ENCODE measurements at regions not wholly inside any gene's neighbourhood (a gene's known extent, or its start where the extent isn't known, plus 50 kb on each side); places are given as distances from the start of the nearest gene placed in this dataset.

DNA sequence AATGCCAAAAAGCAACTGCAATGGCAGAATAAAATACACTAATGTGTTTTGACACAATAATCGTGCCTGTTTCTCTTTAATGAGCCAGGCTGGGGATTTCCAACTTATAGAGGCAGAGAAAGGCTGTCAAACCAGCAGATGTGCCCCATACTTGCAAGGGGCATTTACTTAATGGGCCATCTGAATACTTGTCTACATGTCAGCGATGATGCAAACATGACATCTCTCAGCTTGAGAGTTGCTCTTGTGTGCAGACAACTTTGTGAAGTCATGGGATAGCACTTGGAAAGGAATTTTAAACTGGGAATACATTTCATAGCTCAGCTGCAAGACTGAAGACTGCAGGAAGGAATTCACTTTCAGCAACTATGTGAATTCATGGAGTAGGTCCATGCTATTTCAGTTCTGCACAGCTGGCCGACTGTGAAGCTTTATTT lies 127.4 kb upstream of the ADAMTS9 start:
- Histone ChIP-seq H3K9ac (ENCODE audit: low read depth in 1 of 2, low read length in 2 of 2) (no peak overlapping the region), H3K9me3 (ENCODE audit: control insufficient read depth in 2 of 2, low read length in 2 of 2) (no peaks in the 10 kb centered on the region), H3K27ac (ENCODE audit: low read depth in 2 of 2, low read length in 2 of 2) (no peak overlapping the region), H3K36me3 (ENCODE audit: control insufficient read depth in 2 of 2, insufficient read depth in 2 of 2, low read length in 2 of 2) (no peaks in the 10 kb centered on the region), H3K27me3 (ENCODE audit: control insufficient read depth in 2 of 2, insufficient read depth in 2 of 2, low read length in 2 of 2) (no peaks in the 10 kb centered on the region), H3K4me1 (ENCODE audit: control insufficient read depth in 2 of 2, insufficient read depth in 2 of 2, low read length in 2 of 2) (peaks cover 0 to 5% of the 10 kb centered on the region in 2 donors), H3K4me3 (ENCODE audit: low read length in 2 of 2) (no peak overlapping the region)

DNA sequence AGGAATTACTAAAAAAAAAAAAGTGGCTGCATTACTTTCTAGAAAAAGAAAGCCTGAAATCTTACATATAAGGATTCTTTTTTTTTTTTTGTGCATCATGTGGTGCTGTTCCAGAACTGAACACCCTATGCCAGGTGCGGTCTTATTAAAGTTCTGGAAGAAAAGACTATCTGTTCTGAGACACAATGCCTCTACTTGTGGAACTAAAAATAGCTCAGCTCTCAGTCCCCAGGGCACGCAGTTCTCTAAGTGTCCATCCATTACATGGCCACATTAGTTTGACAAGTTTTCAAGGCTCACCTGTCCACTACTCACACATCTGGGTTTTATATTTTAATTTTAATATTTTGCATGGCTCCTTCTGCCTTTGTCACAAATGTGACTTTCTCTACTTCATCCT lies 126.6 kb upstream of the ADAMTS9 start:
- Histone ChIP-seq H3K36me3 (ENCODE audit: control insufficient read depth in 2 of 2, insufficient read depth in 2 of 2, low read length in 2 of 2) (no peaks in the 10 kb centered on the region), H3K27ac (ENCODE audit: low read depth in 2 of 2, low read length in 2 of 2) (no peak overlapping the region), H3K4me3 (ENCODE audit: low read length in 2 of 2) (no peak overlapping the region), H3K9me3 (ENCODE audit: control insufficient read depth in 2 of 2, low read length in 2 of 2) (no peaks in the 10 kb centered on the region), H3K9ac (ENCODE audit: low read depth in 1 of 2, low read length in 2 of 2) (no peak overlapping the region), H3K4me1 (ENCODE audit: control insufficient read depth in 2 of 2, insufficient read depth in 2 of 2, low read length in 2 of 2) (peaks cover 0 to 5% of the 10 kb centered on the region in 2 donors), H3K27me3 (ENCODE audit: control insufficient read depth in 2 of 2, insufficient read depth in 2 of 2, low read length in 2 of 2) (no peaks in the 10 kb centered on the region)

DNA sequence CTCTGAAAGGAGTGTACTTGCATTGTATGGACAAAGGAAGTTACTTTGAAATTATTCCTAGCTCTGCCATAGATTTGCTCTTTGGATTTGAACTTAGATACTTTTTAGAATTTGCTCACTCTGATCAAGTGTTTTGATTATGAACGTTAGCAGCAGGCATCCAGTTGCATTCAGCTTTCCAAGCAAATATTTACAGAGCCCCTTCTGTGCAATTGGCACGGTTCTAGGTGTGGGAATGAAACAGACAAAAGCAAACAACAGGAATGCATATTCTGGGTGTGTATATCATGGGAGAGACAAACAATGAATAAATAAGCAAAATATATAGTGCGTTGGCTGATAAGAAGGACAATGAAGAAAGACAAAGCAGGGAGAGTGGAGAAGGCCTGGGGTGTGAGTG lies 125.5 kb upstream of the ADAMTS9 start:
- H3K27me3 ChIP-seq (ENCODE audit: control insufficient read depth in 2 of 2, insufficient read depth in 2 of 2, low read length in 2 of 2) = no peaks in the 10 kb centered on the region
- H3K36me3 ChIP-seq (ENCODE audit: control insufficient read depth in 2 of 2, insufficient read depth in 2 of 2, low read length in 2 of 2) = no peaks in the 10 kb centered on the region
- no peak overlapping the region for H3K9ac ChIP-seq (ENCODE audit: low read depth in 1 of 2, low read length in 2 of 2)
- H3K9me3 ChIP-seq (ENCODE audit: control insufficient read depth in 2 of 2, low read length in 2 of 2) = no peaks in the 10 kb centered on the region
- H3K4me3 ChIP-seq (ENCODE audit: low read length in 2 of 2) = no peak overlapping the region
- H3K27ac ChIP-seq (ENCODE audit: low read depth in 2 of 2, low read length in 2 of 2) = no peak overlapping the region
- peaks cover 0 to 5% of the 10 kb centered on the region in 2 donors for H3K4me1 ChIP-seq (ENCODE audit: control insufficient read depth in 2 of 2, insufficient read depth in 2 of 2, low read length in 2 of 2)

DNA sequence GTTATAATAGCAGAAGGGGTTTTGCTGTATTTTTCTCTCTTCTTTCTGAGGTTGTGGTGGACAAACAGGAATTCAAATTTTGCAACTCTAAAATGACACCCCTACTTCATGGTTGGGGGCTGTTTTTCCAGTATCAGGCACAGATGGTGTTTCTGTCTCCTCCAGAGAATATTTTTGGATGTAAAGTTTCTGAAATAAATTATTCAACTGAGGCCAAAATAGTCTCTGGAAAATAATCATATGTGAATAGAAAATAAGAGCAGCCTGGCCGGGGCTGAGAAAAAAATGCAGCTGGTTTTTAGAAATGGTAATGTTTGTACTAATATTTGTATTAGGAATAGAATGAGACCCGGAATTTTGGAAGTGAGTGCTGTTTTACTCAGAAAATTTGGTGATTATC lies 121.3 kb upstream of the ADAMTS9 start:
- H3K27ac ChIP-seq (ENCODE audit: low read depth in 2 of 2, low read length in 2 of 2) = no peak overlapping the region
- no peaks in the 10 kb centered on the region for H3K27me3 ChIP-seq (ENCODE audit: control insufficient read depth in 2 of 2, insufficient read depth in 2 of 2, low read length in 2 of 2)
- H3K9ac ChIP-seq (ENCODE audit: low read depth in 1 of 2, low read length in 2 of 2) = no peak overlapping the region
- H3K4me1 ChIP-seq (ENCODE audit: control insufficient read depth in 2 of 2, insufficient read depth in 2 of 2, low read length in 2 of 2) = peaks cover 0 to 8% of the 10 kb centered on the region in 2 donors
- no peaks in the 10 kb centered on the region for H3K9me3 ChIP-seq (ENCODE audit: control insufficient read depth in 2 of 2, low read length in 2 of 2)
- H3K4me3 ChIP-seq (ENCODE audit: low read length in 2 of 2) = no peak overlapping the region
- no peaks in the 10 kb centered on the region for H3K36me3 ChIP-seq (ENCODE audit: control insufficient read depth in 2 of 2, insufficient read depth in 2 of 2, low read length in 2 of 2)

DNA sequence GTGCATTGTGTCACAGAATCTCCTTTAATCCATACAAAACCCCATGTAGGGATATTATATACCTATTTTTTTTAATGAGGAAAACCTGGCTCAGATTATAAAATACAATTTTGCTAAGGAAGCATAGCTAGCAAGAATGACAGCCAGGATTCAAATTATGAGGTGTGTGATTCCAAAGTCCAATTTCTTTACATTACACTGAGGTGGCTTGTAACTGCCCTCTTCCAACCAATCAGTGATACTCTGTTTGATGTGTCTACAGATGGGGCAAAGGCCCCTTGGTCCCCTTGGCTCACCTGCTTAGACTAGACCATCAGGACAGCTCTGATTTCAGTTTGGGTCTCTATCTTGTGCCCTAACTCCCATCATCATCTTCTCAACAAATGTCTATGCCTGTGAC lies 120.3 kb upstream of the ADAMTS9 start:
- H3K4me1 ChIP-seq (ENCODE audit: control insufficient read depth in 2 of 2, insufficient read depth in 2 of 2, low read length in 2 of 2) = peaks cover 0 to 3% of the 10 kb centered on the region in 2 donors
- no peaks in the 10 kb centered on the region for H3K36me3 ChIP-seq (ENCODE audit: control insufficient read depth in 2 of 2, insufficient read depth in 2 of 2, low read length in 2 of 2)
- H3K27me3 ChIP-seq (ENCODE audit: control insufficient read depth in 2 of 2, insufficient read depth in 2 of 2, low read length in 2 of 2) = no peaks in the 10 kb centered on the region
- no peak overlapping the region for H3K27ac ChIP-seq (ENCODE audit: low read depth in 2 of 2, low read length in 2 of 2)
- no peaks in the 10 kb centered on the region for H3K9me3 ChIP-seq (ENCODE audit: control insufficient read depth in 2 of 2, low read length in 2 of 2)
- H3K9ac ChIP-seq (ENCODE audit: low read depth in 1 of 2, low read length in 2 of 2) = no peak overlapping the region
- H3K4me3 ChIP-seq (ENCODE audit: low read length in 2 of 2) = no peak overlapping the region

DNA sequence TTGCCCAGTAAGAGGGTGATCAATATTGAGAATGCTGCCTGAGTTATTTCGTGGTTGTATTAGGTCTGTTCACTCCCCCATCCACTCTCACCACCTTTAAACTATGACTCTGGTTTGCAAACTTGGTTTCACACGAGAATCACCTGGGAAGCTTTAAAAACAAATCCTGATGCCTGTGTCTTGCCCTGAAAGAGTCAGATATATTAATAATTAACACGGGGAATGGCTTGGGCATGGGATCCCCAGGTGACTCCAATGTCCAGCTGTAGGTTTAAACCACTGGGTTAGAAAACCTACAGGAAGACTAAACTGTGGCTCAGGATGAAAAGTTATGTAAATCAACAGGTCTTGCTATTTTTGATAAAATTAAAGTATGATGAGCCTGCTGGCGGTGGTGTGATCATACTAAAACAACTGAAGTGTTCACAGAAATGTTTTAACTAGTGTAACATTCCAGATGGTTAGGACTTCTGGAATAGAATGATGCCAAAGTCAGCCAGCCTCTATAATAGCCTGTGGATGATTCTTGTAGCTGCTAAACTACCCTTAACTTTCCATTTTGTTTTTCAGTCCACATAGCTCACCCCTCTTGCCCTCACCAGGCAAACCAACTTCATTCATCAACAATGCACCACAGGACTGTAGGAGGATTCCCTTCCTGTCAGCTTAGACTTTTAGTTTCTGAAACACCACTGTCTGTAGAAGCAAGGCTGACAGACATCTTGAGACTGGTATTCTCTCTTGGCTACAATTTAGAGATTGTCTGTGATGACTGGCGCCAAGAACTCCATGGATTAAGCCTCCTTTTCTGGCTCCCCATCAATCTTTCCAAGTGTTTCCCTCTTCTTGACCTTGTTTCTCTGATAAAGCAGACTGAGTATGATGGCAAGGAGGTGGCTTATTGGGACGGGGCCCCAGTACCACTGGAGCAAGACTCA lies 119.1 kb upstream of the ADAMTS9 start:
- H3K4me3 ChIP-seq (ENCODE audit: low read length in 2 of 2) = no peak overlapping the region
- H3K27me3 ChIP-seq (ENCODE audit: control insufficient read depth in 2 of 2, insufficient read depth in 2 of 2, low read length in 2 of 2) = no peaks in the 10 kb centered on the region
- H3K9ac ChIP-seq (ENCODE audit: low read depth in 1 of 2, low read length in 2 of 2) = no peak overlapping the region
- H3K36me3 ChIP-seq (ENCODE audit: control insufficient read depth in 2 of 2, insufficient read depth in 2 of 2, low read length in 2 of 2) = no peaks in the 10 kb centered on the region
- peaks cover 0 to 3% of the 10 kb centered on the region in 2 donors for H3K4me1 ChIP-seq (ENCODE audit: control insufficient read depth in 2 of 2, insufficient read depth in 2 of 2, low read length in 2 of 2)
- H3K27ac ChIP-seq (ENCODE audit: low read depth in 2 of 2, low read length in 2 of 2) = no peak overlapping the region
- no peaks in the 10 kb centered on the region for H3K9me3 ChIP-seq (ENCODE audit: control insufficient read depth in 2 of 2, low read length in 2 of 2)

DNA sequence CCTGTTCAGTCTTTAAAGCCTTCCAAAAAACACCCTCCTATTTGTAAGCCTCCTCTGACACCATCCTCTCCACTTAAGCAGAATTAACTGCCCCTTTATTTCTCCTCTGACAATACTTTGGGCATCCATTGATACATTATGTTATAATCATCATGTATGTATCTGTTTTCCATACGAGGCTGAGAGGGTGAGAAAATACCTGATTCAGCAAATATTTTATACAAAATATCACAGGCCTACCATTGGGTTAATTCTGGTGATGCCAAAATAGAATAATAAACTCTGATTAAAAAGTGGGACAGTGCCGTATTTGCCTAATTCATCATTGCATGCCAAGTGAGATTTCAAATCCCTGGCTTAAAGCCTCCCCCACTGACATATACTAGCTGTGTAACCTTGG lies 118.2 kb upstream of the ADAMTS9 start:
- Histone ChIP-seq H3K9me3 (ENCODE audit: control insufficient read depth in 2 of 2, low read length in 2 of 2) (no peaks in the 10 kb centered on the region), H3K4me1 (ENCODE audit: control insufficient read depth in 2 of 2, insufficient read depth in 2 of 2, low read length in 2 of 2) (peaks cover 0 to 3% of the 10 kb centered on the region in 2 donors), H3K4me3 (ENCODE audit: low read length in 2 of 2) (no peak overlapping the region), H3K9ac (ENCODE audit: low read depth in 1 of 2, low read length in 2 of 2) (no peak overlapping the region), H3K36me3 (ENCODE audit: control insufficient read depth in 2 of 2, insufficient read depth in 2 of 2, low read length in 2 of 2) (no peaks in the 10 kb centered on the region), H3K27me3 (ENCODE audit: control insufficient read depth in 2 of 2, insufficient read depth in 2 of 2, low read length in 2 of 2) (no peaks in the 10 kb centered on the region), H3K27ac (ENCODE audit: low read depth in 2 of 2, low read length in 2 of 2) (no peak overlapping the region)

DNA sequence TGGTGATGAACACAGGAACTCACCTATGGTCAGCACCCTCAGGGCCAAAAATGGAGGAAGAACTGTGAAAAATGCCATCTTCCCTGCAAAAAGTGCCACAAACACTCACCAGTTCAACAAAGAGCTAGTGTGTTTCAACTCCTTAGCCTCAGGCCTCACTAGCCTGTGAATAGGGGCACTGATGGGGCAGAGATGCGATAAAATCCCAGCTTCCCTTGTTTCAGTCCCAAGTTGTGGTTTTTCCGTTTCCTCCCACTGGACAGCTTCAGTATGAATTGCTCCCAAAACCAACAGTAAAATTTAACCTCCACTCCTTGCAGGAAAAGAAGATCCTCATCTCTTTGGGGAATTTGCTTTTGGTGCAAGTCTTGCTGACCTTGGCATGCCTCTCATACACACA lies 117.4 kb upstream of the ADAMTS9 start:
- Histone ChIP-seq H3K36me3 (ENCODE audit: control insufficient read depth in 2 of 2, insufficient read depth in 2 of 2, low read length in 2 of 2) (no peaks in the 10 kb centered on the region), H3K4me3 (ENCODE audit: low read length in 2 of 2) (no peak overlapping the region), H3K4me1 (ENCODE audit: control insufficient read depth in 2 of 2, insufficient read depth in 2 of 2, low read length in 2 of 2) (peaks cover 0 to 3% of the 10 kb centered on the region in 2 donors), H3K27me3 (ENCODE audit: control insufficient read depth in 2 of 2, insufficient read depth in 2 of 2, low read length in 2 of 2) (no peaks in the 10 kb centered on the region), H3K9ac (ENCODE audit: low read depth in 1 of 2, low read length in 2 of 2) (no peak overlapping the region), H3K9me3 (ENCODE audit: control insufficient read depth in 2 of 2, low read length in 2 of 2) (no peaks in the 10 kb centered on the region), H3K27ac (ENCODE audit: low read depth in 2 of 2, low read length in 2 of 2) (no peak overlapping the region)

DNA sequence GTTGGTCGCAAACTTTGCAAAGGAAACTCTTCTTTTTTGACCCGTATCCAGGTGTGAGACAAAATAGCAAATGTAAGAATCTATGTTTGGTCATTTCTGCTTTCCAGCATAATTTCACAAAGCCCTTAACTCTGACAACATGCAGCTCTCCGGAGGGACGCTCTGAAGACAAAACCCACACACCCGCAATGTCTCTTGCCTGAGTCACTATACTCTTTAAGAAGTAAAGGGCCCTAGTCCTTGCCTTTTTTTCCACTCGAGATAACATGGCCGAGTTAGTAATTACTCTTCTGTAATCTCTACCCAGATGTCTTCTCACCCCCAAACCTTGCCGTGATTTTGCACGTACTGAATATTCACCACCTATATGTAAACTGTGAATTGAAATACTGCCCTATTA lies 115.7 kb upstream of the ADAMTS9 start:
- H3K36me3 ChIP-seq (ENCODE audit: control insufficient read depth in 2 of 2, insufficient read depth in 2 of 2, low read length in 2 of 2) = no peaks in the 10 kb centered on the region
- no peak overlapping the region for H3K27ac ChIP-seq (ENCODE audit: low read depth in 2 of 2, low read length in 2 of 2)
- no peaks in the 10 kb centered on the region for H3K27me3 ChIP-seq (ENCODE audit: control insufficient read depth in 2 of 2, insufficient read depth in 2 of 2, low read length in 2 of 2)
- H3K4me1 ChIP-seq (ENCODE audit: control insufficient read depth in 2 of 2, insufficient read depth in 2 of 2, low read length in 2 of 2) = peaks cover 0 to 3% of the 10 kb centered on the region in 2 donors
- H3K4me3 ChIP-seq (ENCODE audit: low read length in 2 of 2) = no peak overlapping the region
- H3K9ac ChIP-seq (ENCODE audit: low read depth in 1 of 2, low read length in 2 of 2) = no peak overlapping the region
- no peaks in the 10 kb centered on the region for H3K9me3 ChIP-seq (ENCODE audit: control insufficient read depth in 2 of 2, low read length in 2 of 2)

DNA sequence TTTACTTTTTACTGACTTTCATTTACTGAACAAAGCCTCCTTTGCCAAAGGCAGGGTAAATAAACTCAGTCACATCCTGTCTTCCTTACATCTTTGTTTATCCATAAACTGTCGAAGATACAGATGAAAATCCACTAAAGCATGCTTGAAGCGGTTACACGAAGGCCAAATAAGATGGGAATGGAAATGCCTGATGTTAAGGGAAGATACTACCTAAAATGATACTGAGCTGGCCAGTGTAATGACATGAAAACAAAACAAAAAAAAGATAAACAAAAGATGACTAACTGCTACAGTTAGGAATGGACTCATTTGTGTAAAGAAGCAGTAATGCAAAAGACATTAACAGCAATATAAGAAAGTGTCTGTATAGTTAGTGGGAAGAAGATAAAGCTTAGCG lies 114.7 kb upstream of the ADAMTS9 start:
- Histone ChIP-seq H3K9me3 (ENCODE audit: control insufficient read depth in 2 of 2, low read length in 2 of 2) (no peaks in the 10 kb centered on the region), H3K4me3 (ENCODE audit: low read length in 2 of 2) (no peak overlapping the region), H3K27ac (ENCODE audit: low read depth in 2 of 2, low read length in 2 of 2) (no peak overlapping the region), H3K9ac (ENCODE audit: low read depth in 1 of 2, low read length in 2 of 2) (no peak overlapping the region), H3K27me3 (ENCODE audit: control insufficient read depth in 2 of 2, insufficient read depth in 2 of 2, low read length in 2 of 2) (no peaks in the 10 kb centered on the region), H3K4me1 (ENCODE audit: control insufficient read depth in 2 of 2, insufficient read depth in 2 of 2, low read length in 2 of 2) (no peaks in the 10 kb centered on the region), H3K36me3 (ENCODE audit: control insufficient read depth in 2 of 2, insufficient read depth in 2 of 2, low read length in 2 of 2) (no peaks in the 10 kb centered on the region)
